ENCODE measurements at regions not wholly inside any gene's neighbourhood (a gene's known extent, or its start where the extent isn't known, plus 50 kb on each side); places are given as distances from the start of the nearest gene placed in this dataset.
"Not testable (repeated sequence)": the region's sequence is repeated elsewhere in the genome, so short reads cannot be mapped to it uniquely, and the experiment has no call there.

DNA sequence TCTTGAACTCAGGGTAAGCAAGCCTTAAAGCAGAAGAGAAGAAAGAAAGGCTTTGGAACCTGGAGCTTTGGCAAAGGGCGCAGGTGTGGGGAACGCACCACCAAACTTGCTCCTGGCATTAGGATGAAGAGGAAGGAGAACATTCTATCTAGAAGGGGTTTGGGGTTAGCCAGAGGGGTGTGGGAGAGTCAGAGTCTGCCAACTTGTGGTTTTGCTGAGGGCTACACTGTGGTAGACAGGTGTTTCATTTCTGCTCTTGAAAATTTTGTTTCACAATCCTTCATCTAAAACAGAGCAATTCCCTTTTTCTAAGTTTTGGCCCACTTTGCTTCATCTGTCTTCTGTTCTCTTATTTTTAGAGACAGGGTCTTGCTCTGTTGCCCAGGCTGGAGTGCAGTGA, 66.2 kb upstream of the DRD5 start:
- TF ChIP-seq POLR2A, CTCF (IDR thresholded peaks at IDR 0.05): not testable (repeated sequence)

Data from lower leg skin (tissue), 3 donors.